GM12878 (cell line): ENCODE measurements at regions not wholly inside any gene's neighbourhood (a gene's known extent, or its start where the extent isn't known, plus 50 kb on each side); places are given as distances from the start of the nearest gene placed in this dataset.

Experiments used
- CEBPZ ChIP-seq: fragments of 150-350 bp; IDR thresholded peaks from 2 replicates; pipeline ENCODE4 v1.6.1; 2016; ENCODE audit warnings: low read depth, low read length
- CTCF ChIP-seq, 3 experiments: IDR thresholded peaks in 2 of 3; conservative IDR thresholded peaks in 1 of 3; 2 replicates each; pipeline ENCODE4 v1.5.1; 2011; ENCODE audit warnings: low read depth in 3 of 3, low read length in 3 of 3, mild to moderate bottlenecking in 3 of 3, control low read depth in 2 of 3, moderate library complexity in 2 of 3, inconsistent platforms in 1 of 3, mixed read lengths in 1 of 3; ENCODE audit not compliant: control insufficient read depth in 2 of 3, insufficient read depth in 1 of 3; ENCODE audit errors: extremely low read depth in 1 of 3
- EZH2 ChIP-seq: IDR thresholded peaks from 2 replicates; pipeline ENCODE4 v1.6.1; 2012; ENCODE audit warnings: low read depth, mild to moderate bottlenecking, control low read depth, inconsistent platforms, low read length, borderline replicate concordance; ENCODE audit not compliant: control insufficient read depth

GRCh38 chr3:13972679-13973379 lies 93.0 kb upstream of the WNT7A start:
- TF ChIP-seq EZH2, result no peak
- TF ChIP-seq CEBPZ, result no peak
- no peak for TF ChIP-seq CTCF (IDR thresholded peaks at IDR 0.05 in 2 of 3, conservative IDR thresholded peaks at IDR 0.05 in 1 of 3; ENCODE audit: control insufficient read depth in 2 of 3, extremely low read depth in 1 of 3, insufficient read depth in 1 of 3, low read depth in 3 of 3, low read length in 3 of 3)
